ENCODE measurements at regions not wholly inside any gene's neighbourhood (a gene's known extent, or its start where the extent isn't known, plus 50 kb on each side); places are given as distances from the start of the nearest gene placed in this dataset.

DNA sequence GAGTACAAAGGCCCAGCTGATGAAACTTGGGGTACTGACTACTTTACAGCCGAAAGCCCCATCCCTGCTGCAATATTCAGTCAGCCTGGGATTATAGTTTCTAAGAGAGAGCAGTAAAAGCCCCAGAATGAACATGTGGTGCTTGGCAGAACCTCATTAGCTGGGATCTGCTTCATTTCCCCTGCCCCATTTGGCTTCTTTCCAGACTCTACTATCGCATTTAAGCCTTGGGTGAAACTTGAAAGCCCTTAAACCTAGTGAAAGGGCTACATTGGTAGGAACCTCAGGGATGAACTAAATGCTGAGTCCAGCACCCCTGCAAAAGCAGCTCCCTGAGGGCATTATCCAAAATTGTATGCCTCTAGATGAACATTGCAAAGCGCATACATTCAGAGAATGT lies 631.1 kb downstream of the ACTL7B start:
- H3K4me3 ChIP-seq (ENCODE audit: low read depth, low read length), result no peak overlapping the region
- ChIA-PET POLR2A (no interaction called here), CTCF (no interaction called here)
- TF ChIP-seq, protein P1, sequence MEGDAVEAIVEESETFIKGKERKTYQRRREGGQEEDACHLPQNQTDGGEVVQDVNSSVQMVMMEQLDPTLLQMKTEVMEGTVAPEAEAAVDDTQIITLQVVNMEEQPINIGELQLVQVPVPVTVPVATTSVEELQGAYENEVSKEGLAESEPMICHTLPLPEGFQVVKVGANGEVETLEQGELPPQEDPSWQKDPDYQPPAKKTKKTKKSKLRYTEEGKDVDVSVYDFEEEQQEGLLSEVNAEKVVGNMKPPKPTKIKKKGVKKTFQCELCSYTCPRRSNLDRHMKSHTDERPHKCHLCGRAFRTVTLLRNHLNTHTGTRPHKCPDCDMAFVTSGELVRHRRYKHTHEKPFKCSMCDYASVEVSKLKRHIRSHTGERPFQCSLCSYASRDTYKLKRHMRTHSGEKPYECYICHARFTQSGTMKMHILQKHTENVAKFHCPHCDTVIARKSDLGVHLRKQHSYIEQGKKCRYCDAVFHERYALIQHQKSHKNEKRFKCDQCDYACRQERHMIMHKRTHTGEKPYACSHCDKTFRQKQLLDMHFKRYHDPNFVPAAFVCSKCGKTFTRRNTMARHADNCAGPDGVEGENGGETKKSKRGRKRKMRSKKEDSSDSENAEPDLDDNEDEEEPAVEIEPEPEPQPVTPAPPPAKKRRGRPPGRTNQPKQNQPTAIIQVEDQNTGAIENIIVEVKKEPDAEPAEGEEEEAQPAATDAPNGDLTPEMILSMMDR (IDR thresholded peaks at IDR 0.05; ENCODE audit: insufficient read depth, low read length, missing control alignments), result no peak
- DNase-seq (ENCODE audit: low read depth, low spot score), result no peak

DNA sequence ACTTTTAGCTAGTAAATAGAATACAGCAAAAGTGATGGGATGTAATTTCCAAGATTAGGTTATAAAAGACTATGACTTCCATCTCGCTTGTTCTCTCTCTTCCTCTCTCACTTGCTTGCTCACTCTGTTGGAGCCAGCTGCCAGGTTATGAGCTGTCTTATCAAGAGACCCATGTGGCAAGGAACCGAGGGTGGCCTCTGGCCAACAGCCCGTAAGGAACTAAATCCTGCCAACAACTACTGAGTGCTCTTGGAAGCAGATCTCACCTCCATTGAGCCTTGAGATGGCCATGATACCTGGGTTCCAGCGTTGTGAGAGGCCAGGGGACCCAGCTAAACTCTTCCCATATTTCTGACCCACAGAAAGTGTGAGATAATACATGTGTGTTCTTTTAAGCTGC lies 636.1 kb downstream of the ACTL7B start:
- TF ChIP-seq, protein P1 (IDR thresholded peaks at IDR 0.05; ENCODE audit: insufficient read depth, low read length, missing control alignments), result no peak
- DNase-seq (ENCODE audit: low read depth, low spot score), result no peak
- H3K4me3 ChIP-seq (ENCODE audit: low read depth, low read length), result no peak overlapping the region
- POLR2A ChIA-PET, result no interaction called here
- CTCF ChIA-PET, result no interaction called here

DNA sequence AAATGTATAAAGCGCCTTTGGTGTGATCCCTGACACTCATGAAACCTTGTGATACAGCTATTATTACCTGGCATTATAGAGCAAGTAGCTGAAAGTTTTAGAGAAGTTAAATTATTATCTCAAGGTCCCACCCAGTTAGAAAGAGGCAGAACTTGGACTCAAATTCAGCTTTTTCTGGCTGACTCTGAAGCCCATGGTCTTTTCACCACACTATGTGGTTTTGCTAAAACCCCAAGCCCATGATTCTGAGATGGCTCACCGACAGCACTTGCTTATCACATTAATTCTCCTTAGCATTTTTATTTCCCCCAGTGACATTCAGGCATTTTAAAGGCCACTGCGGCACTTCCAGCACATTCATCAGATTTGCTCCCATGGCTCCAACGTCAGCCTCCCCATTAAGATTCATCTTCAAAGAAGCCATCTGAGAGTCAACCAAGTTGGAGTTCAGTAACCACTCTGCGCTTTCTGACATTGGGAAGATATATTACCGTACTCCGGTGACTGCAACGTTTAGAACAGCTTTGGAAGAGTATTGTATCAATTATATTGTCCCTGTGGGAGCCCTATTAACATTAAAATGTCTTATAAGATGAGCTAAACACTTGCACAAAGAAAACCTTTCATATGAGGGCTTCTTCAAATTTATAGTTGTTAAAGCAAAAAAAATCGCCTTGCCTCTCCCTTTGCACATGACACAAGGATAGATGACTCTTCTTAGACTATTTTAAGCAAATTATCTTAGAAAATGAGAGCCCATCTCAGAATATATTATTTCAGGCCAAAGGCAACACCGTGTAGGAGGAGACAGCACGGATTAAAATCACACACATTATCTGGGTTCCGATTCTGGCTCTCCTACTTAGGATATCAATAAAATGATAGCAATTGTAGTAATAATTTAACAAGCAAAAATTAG lies 638.1 kb downstream of the ACTL7B start:
- POLR2A ChIA-PET, result no interaction called here
- DNase-seq (ENCODE audit: low read depth, low spot score), result no peak
- CTCF ChIA-PET, result no interaction called here

DNA sequence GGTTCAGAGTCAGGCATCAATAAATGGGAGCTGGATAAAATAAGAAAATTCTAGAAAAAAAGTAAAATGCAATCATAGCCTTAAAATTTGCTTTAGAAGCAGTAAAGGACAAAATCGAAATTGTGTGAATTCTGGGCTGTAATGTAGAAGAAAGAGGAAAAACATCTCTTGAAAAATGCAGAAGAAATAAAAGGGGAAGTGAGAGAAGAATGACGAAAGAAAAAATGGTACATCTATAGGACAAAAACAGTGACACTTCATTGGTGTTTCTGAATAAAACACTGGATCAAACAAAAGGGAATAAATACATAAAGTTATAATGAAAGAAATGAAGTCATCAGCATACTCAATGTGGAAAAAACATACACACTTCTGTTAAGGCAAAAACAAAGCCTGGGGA lies 642.3 kb downstream of the ACTL7B start:
- ChIA-PET CTCF (no interaction called here), POLR2A (no interaction called here)
- H3K4me3 ChIP-seq (ENCODE audit: low read depth, low read length), result no peak overlapping the region
- TF ChIP-seq, protein P1 (IDR thresholded peaks at IDR 0.05; ENCODE audit: insufficient read depth, low read length, missing control alignments), result no peak
- DNase-seq (ENCODE audit: low read depth, low spot score), result no peak

More for the DNA sequence above, 638.1 kb downstream of the ACTL7B start:
- H3K4me3 ChIP-seq (ENCODE audit: low read depth, low read length), result no peak overlapping the region
- TF ChIP-seq, protein P1 (IDR thresholded peaks at IDR 0.05; ENCODE audit: insufficient read depth, low read length, missing control alignments), result no peak

DNA sequence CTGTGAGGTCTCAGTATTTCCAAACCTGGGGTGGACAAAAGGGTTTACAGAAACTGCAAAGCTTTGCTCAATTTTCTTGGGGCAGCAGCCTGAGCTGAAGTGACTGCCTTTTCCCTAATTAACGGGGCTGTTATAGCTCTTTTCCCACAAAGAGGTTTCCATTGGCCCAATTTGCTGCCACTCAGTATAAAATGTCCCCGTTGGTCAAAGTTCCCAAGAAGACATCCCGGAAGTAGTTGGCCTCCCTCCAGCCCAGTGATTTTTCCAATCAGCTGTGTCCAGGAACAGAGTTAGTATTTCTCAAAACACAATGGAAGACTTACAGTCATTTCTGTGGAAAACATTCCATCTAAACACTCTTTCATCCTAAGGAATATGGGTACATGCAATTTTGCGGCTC lies 643.6 kb downstream of the ACTL7B start:
- ChIA-PET CTCF (no interaction called here), POLR2A (no interaction called here)
- DNase-seq (ENCODE audit: low read depth, low spot score), result no peak
- no peak overlapping the region for H3K4me3 ChIP-seq (ENCODE audit: low read depth, low read length)
- TF ChIP-seq, protein P1 (IDR thresholded peaks at IDR 0.05; ENCODE audit: insufficient read depth, low read length, missing control alignments), result no peak

DNA sequence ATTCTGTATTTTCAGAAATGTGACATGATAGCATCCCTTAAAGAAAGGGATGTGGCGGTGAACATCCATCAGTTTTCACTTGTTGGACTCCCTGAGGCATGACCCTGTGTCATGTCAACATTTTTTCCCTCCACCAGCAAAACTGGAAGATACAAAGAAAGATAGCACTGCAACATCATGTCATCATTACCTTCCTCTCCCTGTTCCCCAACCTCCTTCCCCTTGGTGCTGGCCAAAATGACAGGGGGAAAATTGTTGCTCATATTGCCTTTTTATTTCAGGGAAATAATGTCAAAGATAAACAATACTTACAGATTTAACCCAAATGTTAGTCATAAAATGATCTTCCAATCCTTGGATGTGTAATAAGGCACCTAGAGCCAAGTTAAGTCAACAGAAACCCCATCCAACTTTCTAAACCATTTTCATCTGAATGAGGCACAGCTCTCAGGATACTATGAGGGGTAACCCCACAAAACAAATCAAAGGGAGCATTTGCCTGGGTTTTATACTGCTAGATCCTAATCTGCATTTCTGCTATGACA lies 644.3 kb downstream of the ACTL7B start:
- TF ChIP-seq, protein P1 (IDR thresholded peaks at IDR 0.05; ENCODE audit: insufficient read depth, low read length, missing control alignments), result no peak
- DNase-seq (ENCODE audit: low read depth, low spot score), result no peak
- ChIA-PET POLR2A (no interaction called here), CTCF (no interaction called here)
- no peak overlapping the region for H3K4me3 ChIP-seq (ENCODE audit: low read depth, low read length)
